ENCODE measurements at regions not wholly inside any gene's neighbourhood (a gene's known extent, or its start where the extent isn't known, plus 50 kb on each side); places are given as distances from the start of the nearest gene placed in this dataset.

GRCh38 chr7:34320926-34321661 is 336.9 kb upstream of the NPSR1 start:
- no peak overlapping the region for H3K4me3 ChIP-seq (ENCODE audit: low read depth, low read length)
- peak; percentile 79 for TF ChIP-seq CTCF (IDR thresholded peaks at IDR 0.05; ENCODE audit: borderline replicate concordance, insufficient read depth, low read depth, low read length)

GRCh38 chr7:34322841-34323240 is 335.2 kb upstream of the NPSR1 start:
- no peak overlapping the region for H3K4me3 ChIP-seq (ENCODE audit: low read depth, low read length)
- TF ChIP-seq CTCF (IDR thresholded peaks at IDR 0.05; ENCODE audit: borderline replicate concordance, insufficient read depth, low read depth, low read length) = no peak

GRCh38 chr7:34327681-34328080 is 330.3 kb upstream of the NPSR1 start:
- TF ChIP-seq CTCF (IDR thresholded peaks at IDR 0.05; ENCODE audit: borderline replicate concordance, insufficient read depth, low read depth, low read length) = no peak

GRCh38 chr7:34330308-34330707 is 327.7 kb upstream of the NPSR1 start:
- no peak for TF ChIP-seq CTCF (IDR thresholded peaks at IDR 0.05; ENCODE audit: borderline replicate concordance, insufficient read depth, low read depth, low read length)
- H3K4me3 ChIP-seq (ENCODE audit: low read depth, low read length) = no peak overlapping the region

More at GRCh38 chr7:34327681-34328080, 330.3 kb upstream of the NPSR1 start:
- H3K4me3 ChIP-seq (ENCODE audit: low read depth, low read length) = no peak overlapping the region

- H3K4me3 ChIP-seq (ENCODE audit: low read depth, low read length) = no peak overlapping the region
- TF ChIP-seq CTCF (IDR thresholded peaks at IDR 0.05; ENCODE audit: borderline replicate concordance, insufficient read depth, low read depth, low read length) = no peak
Observed at GRCh38 chr7:34331102-34331501, 326.9 kb upstream of the NPSR1 start.

GRCh38 chr7:34332006-34332405 is 326.0 kb upstream of the NPSR1 start:
- H3K4me3 ChIP-seq (ENCODE audit: low read depth, low read length) = no peak overlapping the region
- TF ChIP-seq CTCF (IDR thresholded peaks at IDR 0.05; ENCODE audit: borderline replicate concordance, insufficient read depth, low read depth, low read length) = no peak

- TF ChIP-seq CTCF (IDR thresholded peaks at IDR 0.05; ENCODE audit: borderline replicate concordance, insufficient read depth, low read depth, low read length) = no peak
- H3K4me3 ChIP-seq (ENCODE audit: low read depth, low read length) = no peak overlapping the region
Observed at GRCh38 chr7:34333184-34333583, 324.8 kb upstream of the NPSR1 start.
